ENCODE measurements at regions not wholly inside any gene's neighbourhood (a gene's known extent, or its start where the extent isn't known, plus 50 kb on each side); places are given as distances from the start of the nearest gene placed in this dataset.

GRCh38 chr9:106751681-106752080 is 111.3 kb upstream of the ZNF462 start:
- TF ChIP-seq SUZ12 (IDR thresholded peaks at IDR 0.05; ENCODE audit: extremely low read depth, insufficient read depth, insufficient read length) (no peak), YY1 (IDR thresholded peaks at IDR 0.05; ENCODE audit: insufficient read depth, insufficient read length) (no peak), ZNF274 (IDR thresholded peaks at IDR 0.05; ENCODE audit: low read depth, low read length) (no peak)
- no peak overlapping the region for H3K9ac ChIP-seq (ENCODE audit: insufficient read length, low read depth)
- H3K4me1 ChIP-seq (ENCODE audit: insufficient read depth, insufficient read length): no peaks in the 10 kb centered on the region
- H3K9me3 ChIP-seq (ENCODE audit: insufficient read depth, low read length): no peaks in the 10 kb centered on the region
- no peaks in the 10 kb centered on the region for H3K27me3 ChIP-seq (ENCODE audit: insufficient read depth, insufficient read length)
- H3K4me3 ChIP-seq (ENCODE audit: insufficient read length, low read depth): no peak overlapping the region
- no peaks in the 10 kb centered on the region for H3K36me3 ChIP-seq (ENCODE audit: insufficient read depth, insufficient read length, low read length)
- no peak for DNase-seq (ENCODE audit: low read depth, low spot score)

- no peak for DNase-seq (ENCODE audit: low read depth, low spot score)
- Histone ChIP-seq H3K9ac (ENCODE audit: insufficient read length, low read depth) (no peak overlapping the region), H3K4me3 (ENCODE audit: insufficient read length, low read depth) (no peak overlapping the region), H3K27me3 (ENCODE audit: insufficient read depth, insufficient read length) (no peaks in the 10 kb centered on the region), H3K36me3 (ENCODE audit: insufficient read depth, insufficient read length, low read length) (no peaks in the 10 kb centered on the region), H3K4me1 (ENCODE audit: insufficient read depth, insufficient read length) (no peaks in the 10 kb centered on the region), H3K9me3 (ENCODE audit: insufficient read depth, low read length) (no peaks in the 10 kb centered on the region)
- TF ChIP-seq SUZ12 (IDR thresholded peaks at IDR 0.05; ENCODE audit: extremely low read depth, insufficient read depth, insufficient read length) (no peak), ZNF274 (IDR thresholded peaks at IDR 0.05; ENCODE audit: low read depth, low read length) (no peak), YY1 (IDR thresholded peaks at IDR 0.05; ENCODE audit: insufficient read depth, insufficient read length) (no peak)
Observed at GRCh38 chr9:106752581-106752980, 110.4 kb upstream of the ZNF462 start.

- DNase-seq (ENCODE audit: low read depth, low spot score): no peak
- Histone ChIP-seq H3K4me3 (ENCODE audit: insufficient read length, low read depth) (no peak overlapping the region), H3K9me3 (ENCODE audit: insufficient read depth, low read length) (no peaks in the 10 kb centered on the region), H3K27me3 (ENCODE audit: insufficient read depth, insufficient read length) (no peaks in the 10 kb centered on the region), H3K36me3 (ENCODE audit: insufficient read depth, insufficient read length, low read length) (no peaks in the 10 kb centered on the region), H3K4me1 (ENCODE audit: insufficient read depth, insufficient read length) (no peaks in the 10 kb centered on the region), H3K9ac (ENCODE audit: insufficient read length, low read depth) (no peak overlapping the region)
- TF ChIP-seq YY1 (IDR thresholded peaks at IDR 0.05; ENCODE audit: insufficient read depth, insufficient read length) (no peak), SUZ12 (IDR thresholded peaks at IDR 0.05; ENCODE audit: extremely low read depth, insufficient read depth, insufficient read length) (no peak), ZNF274 (IDR thresholded peaks at IDR 0.05; ENCODE audit: low read depth, low read length) (no peak)
Observed at GRCh38 chr9:106753155-106753671, 109.8 kb upstream of the ZNF462 start.

GRCh38 chr9:106755736-106756135 is 107.2 kb upstream of the ZNF462 start:
- Histone ChIP-seq H3K36me3 (ENCODE audit: insufficient read depth, insufficient read length, low read length) (no peaks in the 10 kb centered on the region), H3K4me1 (ENCODE audit: insufficient read depth, insufficient read length) (no peaks in the 10 kb centered on the region), H3K9me3 (ENCODE audit: insufficient read depth, low read length) (no peaks in the 10 kb centered on the region), H3K9ac (ENCODE audit: insufficient read length, low read depth) (no peak overlapping the region), H3K4me3 (ENCODE audit: insufficient read length, low read depth) (no peak overlapping the region), H3K27me3 (ENCODE audit: insufficient read depth, insufficient read length) (no peaks in the 10 kb centered on the region)
- no peak for TF ChIP-seq YY1 (IDR thresholded peaks at IDR 0.05; ENCODE audit: insufficient read depth, insufficient read length)
- TF ChIP-seq SUZ12 (IDR thresholded peaks at IDR 0.05; ENCODE audit: extremely low read depth, insufficient read depth, insufficient read length): no peak
- TF ChIP-seq ZNF274 (IDR thresholded peaks at IDR 0.05; ENCODE audit: low read depth, low read length): no peak
- no peak for DNase-seq (ENCODE audit: low read depth, low spot score)

GRCh38 chr9:106757514-106757913 is 105.5 kb upstream of the ZNF462 start:
- Histone ChIP-seq H3K27me3 (ENCODE audit: insufficient read depth, insufficient read length) (no peaks in the 10 kb centered on the region), H3K9me3 (ENCODE audit: insufficient read depth, low read length) (no peaks in the 10 kb centered on the region), H3K9ac (ENCODE audit: insufficient read length, low read depth) (no peak overlapping the region), H3K4me3 (ENCODE audit: insufficient read length, low read depth) (no peak overlapping the region), H3K36me3 (ENCODE audit: insufficient read depth, insufficient read length, low read length) (no peaks in the 10 kb centered on the region), H3K4me1 (ENCODE audit: insufficient read depth, insufficient read length) (no peaks in the 10 kb centered on the region)
- TF ChIP-seq SUZ12 (IDR thresholded peaks at IDR 0.05; ENCODE audit: extremely low read depth, insufficient read depth, insufficient read length) (no peak), YY1 (IDR thresholded peaks at IDR 0.05; ENCODE audit: insufficient read depth, insufficient read length) (no peak), ZNF274 (IDR thresholded peaks at IDR 0.05; ENCODE audit: low read depth, low read length) (no peak)
- DNase-seq (ENCODE audit: low read depth, low spot score): no peak

- H3K36me3 ChIP-seq (ENCODE audit: insufficient read depth, insufficient read length, low read length): no peaks in the 10 kb centered on the region
- DNase-seq (ENCODE audit: low read depth, low spot score): no peak
- no peak overlapping the region for H3K9ac ChIP-seq (ENCODE audit: insufficient read length, low read depth)
- H3K4me1 ChIP-seq (ENCODE audit: insufficient read depth, insufficient read length): no peaks in the 10 kb centered on the region
- H3K9me3 ChIP-seq (ENCODE audit: insufficient read depth, low read length): no peaks in the 10 kb centered on the region
- TF ChIP-seq YY1 (IDR thresholded peaks at IDR 0.05; ENCODE audit: insufficient read depth, insufficient read length) (no peak), ZNF274 (IDR thresholded peaks at IDR 0.05; ENCODE audit: low read depth, low read length) (no peak), SUZ12 (IDR thresholded peaks at IDR 0.05; ENCODE audit: extremely low read depth, insufficient read depth, insufficient read length) (no peak)
- no peak overlapping the region for H3K4me3 ChIP-seq (ENCODE audit: insufficient read length, low read depth)
- no peaks in the 10 kb centered on the region for H3K27me3 ChIP-seq (ENCODE audit: insufficient read depth, insufficient read length)
Observed at GRCh38 chr9:106758911-106759310, 104.1 kb upstream of the ZNF462 start.

- no peaks in the 10 kb centered on the region for H3K9me3 ChIP-seq (ENCODE audit: insufficient read depth, low read length)
- H3K27me3 ChIP-seq (ENCODE audit: insufficient read depth, insufficient read length): no peaks in the 10 kb centered on the region
- TF ChIP-seq SUZ12 (IDR thresholded peaks at IDR 0.05; ENCODE audit: extremely low read depth, insufficient read depth, insufficient read length) (no peak), YY1 (IDR thresholded peaks at IDR 0.05; ENCODE audit: insufficient read depth, insufficient read length) (no peak)
- H3K36me3 ChIP-seq (ENCODE audit: insufficient read depth, insufficient read length, low read length): no peaks in the 10 kb centered on the region
- no peaks in the 10 kb centered on the region for H3K4me1 ChIP-seq (ENCODE audit: insufficient read depth, insufficient read length)
- H3K4me3 ChIP-seq (ENCODE audit: insufficient read length, low read depth): no peak overlapping the region
- no peak for DNase-seq (ENCODE audit: low read depth, low spot score)
- no peak overlapping the region for H3K9ac ChIP-seq (ENCODE audit: insufficient read length, low read depth)
Observed at GRCh38 chr9:106761493-106761892, 101.5 kb upstream of the ZNF462 start.
